HCT116 (cell line): ENCODE measurements at regions not wholly inside any gene's neighbourhood (a gene's known extent, or its start where the extent isn't known, plus 50 kb on each side); places are given as distances from the start of the nearest gene placed in this dataset.

ENCODE experiments used
- ATF3 ChIP-seq: IDR thresholded peaks from 2 replicates; pipeline ENCODE4 v1.6.1; 2012
- CBX3 ChIP-seq: IDR thresholded peaks from 2 replicates; pipeline ENCODE4 v1.6.1; 2012; ENCODE audit warnings: low read depth
- CEBPB ChIP-seq: IDR thresholded peaks from 2 replicates; pipeline ENCODE4 v1.6.1; 2012; ENCODE audit warnings: low read depth
- CTCF ChIP-seq, 3 experiments: fragments of 200-600 bp in 1 of 3; sonication (generic) in 1 of 3; IDR thresholded peaks in 2 of 3; conservative IDR thresholded peaks in 1 of 3; 2 replicates each; pipeline ENCODE4 v1.5.1; 2012 to 2017; ENCODE audit warnings: low read depth in 2 of 3, low read length in 2 of 3, antibody characterized with exemption in 1 of 3, borderline replicate concordance in 1 of 3, control low read depth in 1 of 3, mild to moderate bottlenecking in 1 of 3, mixed read lengths in 1 of 3, mixed run types in 1 of 3, moderate library complexity in 1 of 3; ENCODE audit not compliant: insufficient read depth in 1 of 3
- EZH2 ChIP-seq: fragments of 200-600 bp; sonication (generic); IDR thresholded peaks from 2 replicates; pipeline ENCODE4 v1.6.1; 2017; ENCODE audit warnings: antibody characterized with exemption, mixed run types
- EZH2phosphoT487 ChIP-seq: fragments of 200-600 bp; IDR thresholded peaks from 2 replicates; pipeline ENCODE4 v1.6.1; 2018; ENCODE audit warnings: antibody characterized with exemption, borderline replicate concordance
- MAX ChIP-seq: IDR thresholded peaks from 2 replicates; pipeline ENCODE4 v1.6.1; 2012
- POLR2A ChIP-seq: IDR thresholded peaks from 2 replicates; pipeline ENCODE4 v1.7.0; 2011; ENCODE audit warnings: borderline replicate concordance; ENCODE audit not compliant: insufficient read depth, insufficient read length; ENCODE audit errors: extremely low read depth
- POLR2AphosphoS5 ChIP-seq: IDR thresholded peaks from 2 replicates; pipeline ENCODE4 v1.6.1; 2011; ENCODE audit warnings: mild to moderate bottlenecking, low read depth, low read length, moderate library complexity
- REST ChIP-seq: IDR thresholded peaks from 2 replicates; pipeline ENCODE4 v1.6.1; 2012; ENCODE audit warnings: low read depth
- SIN3A ChIP-seq: IDR thresholded peaks from 2 replicates; pipeline ENCODE4 v1.6.1; 2012; ENCODE audit warnings: low read depth
- ZBTB33 ChIP-seq: IDR thresholded peaks from 2 replicates; pipeline ENCODE4 v1.6.1; 2011; ENCODE audit warnings: mild to moderate bottlenecking, low read length, moderate library complexity; ENCODE audit not compliant: insufficient replicate concordance; ENCODE audit errors: extremely low read depth
- ZNF274 ChIP-seq: fragments of 200-500 bp; sonication (Bioruptor generic); IDR thresholded peaks from 2 replicates; pipeline ENCODE4 v1.6.1; 2014; ENCODE audit warnings: mild to moderate bottlenecking, low read depth, low read length, inconsistent platforms

- no peak for TF ChIP-seq POLR2AphosphoS5
- no peak for TF ChIP-seq SIN3A
- TF ChIP-seq POLR2A = no peak
- no peak for TF ChIP-seq EZH2
- TF ChIP-seq CTCF (IDR thresholded peaks at IDR 0.05 in 2 of 3, conservative IDR thresholded peaks at IDR 0.05 in 1 of 3; ENCODE audit: borderline replicate concordance in 1 of 3, insufficient read depth in 1 of 3, low read depth in 2 of 3, low read length in 2 of 3) = no peak
- no peak for TF ChIP-seq ZBTB33
- TF ChIP-seq CBX3 = no peak
- TF ChIP-seq ATF3 = no peak
- no peak for TF ChIP-seq EZH2phosphoT487
- no peak for TF ChIP-seq MAX
- TF ChIP-seq REST = no peak
- TF ChIP-seq CEBPB = no peak
- TF ChIP-seq ZNF274 = no peak
Observed at GRCh38 chr6:119431799-119432198, 82.2 kb upstream of the MAN1A1 start.
